Suprapubic skin (tissue), 4 donors: ENCODE measurements at regions not wholly inside any gene's neighbourhood (a gene's known extent, or its start where the extent isn't known, plus 50 kb on each side); places are given as distances from the start of the nearest gene placed in this dataset.

Source experiments
- CTCF ChIP-seq, 2 donors: fragments of 200-600 bp in 1 of 2; fragments of 450-650 bp in 1 of 2; sonication (generic) in 1 of 2; IDR thresholded peaks; one replicate each; pipeline ENCODE4 v1.5.1; 2016 to 2019; ENCODE audit warnings: antibody characterized with exemption in 2 of 2, mild to moderate bottlenecking in 1 of 2, moderate library complexity in 1 of 2
- EP300 ChIP-seq: sonication (generic); formaldehyde crosslinking; IDR thresholded peaks from one replicate; pipeline ENCODE4 v1.6.1; 2017; ENCODE audit warnings: antibody characterized with exemption
- POLR2A ChIP-seq, 2 donors: fragments of 450-650 bp; IDR thresholded peaks; one replicate each; pipeline ENCODE4 v1.6.1; 2017; ENCODE audit warnings: antibody characterized with exemption in 2 of 2, mild to moderate bottlenecking in 2 of 2, moderate library complexity in 2 of 2
- POLR2AphosphoS5 ChIP-seq, 3 donors: sonication (generic); formaldehyde crosslinking; IDR thresholded peaks; one replicate each; pipeline ENCODE4 v1.6.1; 2017; ENCODE audit warnings: antibody characterized with exemption in 3 of 3

DNA sequence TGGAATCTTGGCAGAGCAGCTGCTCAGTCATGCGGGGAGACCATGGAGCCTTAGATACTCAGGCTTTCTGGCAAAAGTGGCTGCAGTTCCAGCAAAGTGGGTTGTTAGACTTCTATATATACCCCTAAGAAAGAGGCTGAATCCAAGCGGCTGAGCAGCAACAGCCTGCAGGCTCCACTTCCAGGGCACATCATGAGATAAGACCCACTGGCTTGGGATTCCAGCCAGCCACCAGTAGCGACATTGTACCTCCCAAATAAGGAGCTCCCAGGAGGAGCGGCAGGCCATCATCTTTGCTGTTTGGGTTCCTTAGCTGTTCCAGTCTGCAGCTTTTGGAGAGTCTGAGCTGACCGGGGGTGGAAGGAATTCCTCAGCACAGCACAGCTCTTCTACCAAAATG is 150.3 kb upstream of the ST6GAL2 start:
- TF ChIP-seq CTCF (IDR thresholded peaks at IDR 0.05) (no peak), POLR2AphosphoS5 (IDR thresholded peaks at IDR 0.05) (no peak), POLR2A (IDR thresholded peaks at IDR 0.05) (no peak), EP300 (no peak)
